ENCODE measurements at regions not wholly inside any gene's neighbourhood (a gene's known extent, or its start where the extent isn't known, plus 50 kb on each side); places are given as distances from the start of the nearest gene placed in this dataset.

GRCh38 chr1:106879538-106879937 is 176.9 kb upstream of the PRMT6 start (continued):
- TF ChIP-seq MAX (IDR thresholded peaks at IDR 0.05) = no peak

- H3K27ac ChIP-seq (ENCODE audit: low read depth in 1 of 2, low read length in 2 of 2) = no peak overlapping the region
- H3K9me3 ChIP-seq (ENCODE audit: control insufficient read depth in 4 of 4, low read length in 3 of 4) = no peaks in the 10 kb centered on the region
- no peaks in the 10 kb centered on the region for H3K27me3 ChIP-seq (ENCODE audit: control insufficient read depth in 4 of 4, insufficient read depth in 4 of 4, low read length in 3 of 4)
- no peak for DNase-seq (ENCODE audit: low spot score)
- no peaks in the 10 kb centered on the region for H3K4me1 ChIP-seq (ENCODE audit: control insufficient read depth in 4 of 4, insufficient read depth in 4 of 4, low read length in 3 of 4)
- H3K36me3 ChIP-seq (ENCODE audit: control insufficient read depth in 4 of 4, insufficient read depth in 3 of 4, low read depth in 1 of 4, low read length in 3 of 4) = no peaks in the 10 kb centered on the region
- WGBS = 71% methylated on average over 3 of the region's 3 CpGs
- no peak overlapping the region for H3K4me3 ChIP-seq (ENCODE audit: low read depth in 1 of 3, low read length in 3 of 3)
- no peak for TF ChIP-seq MAX (IDR thresholded peaks at IDR 0.05)
- TF ChIP-seq NR2F2 (IDR thresholded peaks at IDR 0.05) = no peak
- TF ChIP-seq HNF4G (IDR thresholded peaks at IDR 0.05) = no peak
- no peak for TF ChIP-seq RXRA (IDR thresholded peaks at IDR 0.05)
- no peak for TF ChIP-seq ATF3 (IDR thresholded peaks at IDR 0.05)
- TF ChIP-seq FOXA2 (IDR thresholded peaks at IDR 0.05) = no peak
- TF ChIP-seq REST (IDR thresholded peaks at IDR 0.05) = no peak
- no peak for TF ChIP-seq JUND (IDR thresholded peaks at IDR 0.05)
- no peak for TF ChIP-seq FOXA1 (IDR thresholded peaks at IDR 0.05)
- TF ChIP-seq HNF4A (conservative IDR thresholded peaks at IDR 0.05) = no peak
- no peak for TF ChIP-seq YY1 (IDR thresholded peaks at IDR 0.05)
- TF ChIP-seq RAD21 (IDR thresholded peaks at IDR 0.05) = no peak
- no peak for TF ChIP-seq CTCF (IDR thresholded peaks at IDR 0.05; ENCODE audit: low read depth, low read length, missing input control)
- TF ChIP-seq ZBTB33 (IDR thresholded peaks at IDR 0.05) = no peak
- no peak for TF ChIP-seq SP1 (IDR thresholded peaks at IDR 0.05)
- no peak for TF ChIP-seq TAF1 (conservative IDR thresholded peaks at IDR 0.05)
- no peak for TF ChIP-seq EGR1 (IDR thresholded peaks at IDR 0.05; ENCODE audit: low read depth in 2 of 2)
- no peak for TF ChIP-seq GABPA (IDR thresholded peaks at IDR 0.05 in 1 of 2, conservative IDR thresholded peaks at IDR 0.05 in 1 of 2)
- no peak overlapping the region for H3K9ac ChIP-seq (ENCODE audit: low read depth in 1 of 2, low read length in 2 of 2)
Measured at GRCh38 chr1:106880226-106880625, 176.2 kb upstream of the PRMT6 start.

Data from liver (tissue), 8 donors.